Spleen (tissue), 11 donors: ENCODE measurements at regions not wholly inside any gene's neighbourhood (a gene's known extent, or its start where the extent isn't known, plus 50 kb on each side); places are given as distances from the start of the nearest gene placed in this dataset.

ENCODE experiments used
- DNase-seq: peaks from one replicate; pipeline ENCODE4 v3.0.0-alpha.2; 2020
- H3K27ac ChIP-seq, 8 donors: fragments of 200-600 bp; sonication (generic) in 7 of 8; 1 replicate in 4 of 8; 2 replicates in 4 of 8; pipeline versions ENCODE4 v1.5.0 to v1.8.0; 2016 to 2021; ENCODE audit warnings: inconsistent platforms in 4 of 8, mild to moderate bottlenecking in 4 of 8, moderate library complexity in 1 of 8
- H3K27me3 ChIP-seq, 7 donors: fragments of 200-600 bp; sonication (generic) in 6 of 7; replicated peaks in 1 of 7; 1 replicate in 4 of 7; 2 replicates in 3 of 7; pipeline versions ENCODE4 v1.5.0 to v1.8.0; 2016 to 2021; ENCODE audit warnings: inconsistent platforms in 3 of 7, mild to moderate bottlenecking in 1 of 7
- H3K36me3 ChIP-seq, 6 donors: fragments of 200-600 bp; sonication (generic) in 5 of 6; 1 replicate in 4 of 6; 2 replicates in 2 of 6; pipeline versions ENCODE4 v1.5.0 to v1.8.0; 2016 to 2021; ENCODE audit warnings: inconsistent platforms in 2 of 6
- H3K4me1 ChIP-seq, 6 donors: fragments of 200-600 bp; sonication (generic) in 5 of 6; 1 replicate in 3 of 6; 2 replicates in 3 of 6; pipeline versions ENCODE4 v1.5.0 to v1.8.0; 2016 to 2021; ENCODE audit warnings: inconsistent platforms in 3 of 6
- H3K4me3 ChIP-seq, 8 donors: fragments of 200-600 bp; sonication (generic) in 7 of 8; 1 replicate in 4 of 8; 2 replicates in 4 of 8; pipeline versions ENCODE4 v1.5.0 to v1.8.0; 2016 to 2021; ENCODE audit warnings: inconsistent platforms in 4 of 8, mild to moderate bottlenecking in 4 of 8, moderate library complexity in 2 of 8
- H3K9me3 ChIP-seq, 8 donors: fragments of 200-600 bp; sonication (generic) in 7 of 8; 1 replicate in 4 of 8; 2 replicates in 4 of 8; pipeline versions ENCODE4 v1.5.0 to v1.8.0; 2016 to 2021; ENCODE audit warnings: inconsistent platforms in 4 of 8
- POLR2A ChIP-seq, 3 donors: fragments of 450-650 bp; IDR thresholded peaks; one replicate each; pipeline ENCODE4 v1.5.1; 2017; ENCODE audit warnings: antibody characterized with exemption in 3 of 3, mild to moderate bottlenecking in 1 of 3
- POLR2AphosphoS5 ChIP-seq, 3 donors: sonication (generic); formaldehyde crosslinking; IDR thresholded peaks; one replicate each; pipeline ENCODE4 v1.5.1; 2017; ENCODE audit warnings: antibody characterized with exemption in 3 of 3
- WGBS, 5 donors: extraction: QIAGEN DNeasy Blood & Tissue Kit in 3 of 5; methylation state at CpG; one replicate each; pipeline versions ENCODE4 v1.1.5 to v1.1.7; 2013 to 2018; 5-methylcytosine and 5-hydroxymethylcytosine counted together
- intact Hi-C: fragments of 100-400 bp; cut with DNase I; formaldehyde crosslinking; loops from one replicate; pipeline ENCODE4 v1.15.0; 2023; ENCODE audit warnings: low total_unique reads
- TF ChIP-seq, protein P1 (sequence below), 11 experiments: fragments of 200-600 bp in 7 of 11; fragments of 450-650 bp in 4 of 11; sonication (generic) in 4 of 11; IDR thresholded peaks in 8 of 11; conservative IDR thresholded peaks in 3 of 11; 1 replicate in 7 of 11; 2 replicates in 4 of 11; pipeline versions ENCODE4 v1.4.0 to v1.8.0; 2016 to 2021; ENCODE audit warnings: antibody characterized with exemption in 11 of 11, inconsistent platforms in 4 of 11, mild to moderate bottlenecking in 1 of 11
- donor health status: healthy with polysubstance abuse.
- donor health status: DM: no; HTN: no; CAD: no; lungs with moderate emphysema.
- donor health status: DM: no; HTN: no; CAD: no.
- donor health status: Bipolar disorder and iron deficiency.
- donor health status: healthy.
- donor health status: DM: no; HTN: no; CAD: no.
- donor health status: DM: yes; HTN: yes; CAD: no.

DNA sequence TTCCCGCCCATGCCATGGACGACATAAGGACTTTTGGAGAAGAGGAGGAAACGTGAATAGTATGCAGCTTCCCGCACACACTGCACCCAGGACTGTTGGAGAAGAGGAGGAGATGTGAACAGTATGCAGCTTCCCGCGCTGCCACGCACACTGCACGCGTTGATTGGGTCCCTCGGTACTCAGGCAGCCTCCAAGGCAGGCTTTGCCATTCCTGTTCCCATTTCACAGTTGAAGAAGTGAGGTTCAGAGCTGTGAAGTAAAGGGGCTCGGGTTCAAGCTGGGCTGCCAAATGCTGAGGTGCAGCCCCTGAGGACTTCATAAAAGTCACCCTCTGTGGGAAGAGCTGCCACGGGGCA, 147.9 kb upstream of the FAM20C start:
- Histone ChIP-seq H3K9me3 (no peaks in the 10 kb centered on the region), H3K4me1 (peaks cover 0 to 11% (median 0%) of the 10 kb centered on the region in 6 donors), H3K27ac (no peak overlapping the region), H3K4me3 (no peak overlapping the region), H3K36me3 (no peaks in the 10 kb centered on the region), H3K27me3 (peaks cover 0 to 31% (median 7%) of the 10 kb centered on the region in 7 donors)
- WGBS, 5 donors: 74 to 86% (median 84%) methylated on average over 7 to 12 of the region's 12 CpGs
- DNase-seq: peak; percentile 35
- TF ChIP-seq POLR2AphosphoS5 (IDR thresholded peaks at IDR 0.05) (no peak), POLR2A (IDR thresholded peaks at IDR 0.05) (no peak)
- TF ChIP-seq, protein P1, sequence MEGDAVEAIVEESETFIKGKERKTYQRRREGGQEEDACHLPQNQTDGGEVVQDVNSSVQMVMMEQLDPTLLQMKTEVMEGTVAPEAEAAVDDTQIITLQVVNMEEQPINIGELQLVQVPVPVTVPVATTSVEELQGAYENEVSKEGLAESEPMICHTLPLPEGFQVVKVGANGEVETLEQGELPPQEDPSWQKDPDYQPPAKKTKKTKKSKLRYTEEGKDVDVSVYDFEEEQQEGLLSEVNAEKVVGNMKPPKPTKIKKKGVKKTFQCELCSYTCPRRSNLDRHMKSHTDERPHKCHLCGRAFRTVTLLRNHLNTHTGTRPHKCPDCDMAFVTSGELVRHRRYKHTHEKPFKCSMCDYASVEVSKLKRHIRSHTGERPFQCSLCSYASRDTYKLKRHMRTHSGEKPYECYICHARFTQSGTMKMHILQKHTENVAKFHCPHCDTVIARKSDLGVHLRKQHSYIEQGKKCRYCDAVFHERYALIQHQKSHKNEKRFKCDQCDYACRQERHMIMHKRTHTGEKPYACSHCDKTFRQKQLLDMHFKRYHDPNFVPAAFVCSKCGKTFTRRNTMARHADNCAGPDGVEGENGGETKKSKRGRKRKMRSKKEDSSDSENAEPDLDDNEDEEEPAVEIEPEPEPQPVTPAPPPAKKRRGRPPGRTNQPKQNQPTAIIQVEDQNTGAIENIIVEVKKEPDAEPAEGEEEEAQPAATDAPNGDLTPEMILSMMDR (IDR thresholded peaks at IDR 0.05 in 8 of 11, conservative IDR thresholded peaks at IDR 0.05 in 3 of 11): no peak
- intact Hi-C loops: no loop called here

DNA sequence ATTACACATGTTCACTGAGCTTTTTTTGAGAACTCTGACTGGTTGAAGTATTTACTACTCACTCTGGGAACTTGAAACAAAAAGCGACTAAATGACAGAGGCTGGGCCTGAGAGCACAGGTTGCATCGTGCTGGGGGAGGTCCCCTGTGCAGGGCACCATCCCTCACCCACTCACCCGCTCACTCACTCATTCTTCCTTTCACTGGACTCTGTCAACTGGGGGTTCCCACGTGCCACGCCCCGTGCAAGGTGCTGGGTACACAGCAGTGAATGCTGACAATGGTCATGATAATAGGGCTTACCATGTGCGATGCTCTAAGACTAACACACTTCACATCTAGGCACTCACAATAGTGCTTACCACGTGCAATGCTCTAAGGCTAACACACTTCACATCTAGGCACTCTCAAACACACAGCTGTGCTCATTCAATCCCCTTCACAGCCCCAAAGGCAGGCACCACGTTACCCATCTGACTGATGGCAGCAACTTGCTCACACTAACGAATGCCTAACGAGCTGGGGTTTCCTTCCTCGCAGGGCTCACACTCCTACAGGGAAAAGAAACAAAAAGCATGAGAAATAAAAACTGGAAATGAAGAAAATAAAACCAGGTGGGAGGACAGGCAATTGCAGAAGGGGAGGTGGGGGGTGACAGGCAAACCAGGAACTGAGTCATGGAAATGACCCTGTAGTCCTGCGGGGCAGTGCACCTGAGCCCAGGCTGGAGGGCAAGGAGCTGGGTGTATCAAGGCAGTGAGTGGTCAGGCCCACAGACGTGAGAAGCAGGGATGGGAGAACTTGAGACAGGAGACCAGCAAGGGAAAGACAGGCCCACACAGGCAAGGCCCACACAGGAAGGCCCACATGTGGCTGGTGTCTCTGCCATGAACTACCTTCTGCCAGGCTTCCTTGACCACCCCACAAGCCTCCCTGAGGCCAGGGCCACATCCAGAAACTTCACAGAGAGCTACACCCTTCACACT, 147.0 kb upstream of the FAM20C start:
- Histone ChIP-seq H3K4me1 (peaks cover 0 to 11% (median 0%) of the 10 kb centered on the region in 6 donors), H3K9me3 (no peaks in the 10 kb centered on the region), H3K27me3 (peaks cover 0 to 31% (median 7%) of the 10 kb centered on the region in 7 donors), H3K36me3 (no peaks in the 10 kb centered on the region), H3K4me3 (no peak overlapping the region), H3K27ac (no peak overlapping the region)
- intact Hi-C loops: no loop called here
- WGBS, 5 donors: 74 to 81% (median 78%) methylated on average over 14 of the region's 14 CpGs
- DNase-seq: peak; percentile 34
- TF ChIP-seq, protein P1 (IDR thresholded peaks at IDR 0.05 in 8 of 11, conservative IDR thresholded peaks at IDR 0.05 in 3 of 11): no peak
- TF ChIP-seq POLR2A (IDR thresholded peaks at IDR 0.05) (no peak), POLR2AphosphoS5 (IDR thresholded peaks at IDR 0.05) (no peak)

DNA sequence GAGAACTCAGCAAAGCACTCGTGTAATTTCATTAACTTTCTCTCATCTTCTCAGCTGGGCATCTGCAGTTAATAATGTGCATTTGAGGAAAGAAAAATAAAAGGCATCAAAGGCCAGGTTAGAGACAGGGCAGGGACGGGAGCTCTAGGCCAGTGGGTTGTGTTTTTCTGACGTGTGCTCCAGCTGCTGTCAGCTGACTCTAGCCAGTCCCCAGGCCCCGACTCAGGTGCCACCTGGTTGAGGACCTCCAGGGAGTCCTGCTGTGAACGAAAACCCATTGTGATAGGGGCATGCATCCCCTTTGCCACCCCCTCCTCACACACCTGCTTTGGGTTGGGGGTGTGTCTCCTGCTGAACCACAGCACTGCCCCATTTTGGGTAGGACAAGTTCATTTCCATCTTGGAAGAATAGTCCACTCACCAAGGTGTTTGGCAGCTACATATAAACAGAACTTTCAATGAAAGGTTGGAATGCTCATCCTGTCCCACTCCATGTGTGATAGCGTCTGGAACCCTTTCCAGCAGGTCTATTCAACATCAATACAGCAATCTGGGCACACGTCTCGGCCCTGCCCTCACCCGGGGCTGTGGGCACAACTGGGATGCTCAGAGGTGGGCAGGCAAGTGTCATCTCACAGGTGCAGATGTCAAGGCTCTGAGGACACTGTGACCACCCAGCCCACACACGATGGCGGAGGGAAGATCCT, 146.1 kb upstream of the FAM20C start:
- H3K4me1 ChIP-seq: peaks cover 0 to 7% (median 0%) of the 10 kb centered on the region in 6 donors
- H3K27me3 ChIP-seq: peaks cover 0 to 26% (median 7%) of the 10 kb centered on the region in 7 donors
- H3K9me3 ChIP-seq: no peaks in the 10 kb centered on the region
- no peak overlapping the region for H3K4me3 ChIP-seq
- 80 to 90% (median 85%) methylated on average over 10 to 11 of the region's 11 CpGs for WGBS, 5 donors
- intact Hi-C loops: no loop called here
- no peak overlapping the region for H3K27ac ChIP-seq
- no peaks in the 10 kb centered on the region for H3K36me3 ChIP-seq
- peak; percentile 52 for DNase-seq
- TF ChIP-seq, protein P1 (IDR thresholded peaks at IDR 0.05 in 8 of 11, conservative IDR thresholded peaks at IDR 0.05 in 3 of 11): no peak
- no peak for TF ChIP-seq POLR2AphosphoS5 (IDR thresholded peaks at IDR 0.05)

DNA sequence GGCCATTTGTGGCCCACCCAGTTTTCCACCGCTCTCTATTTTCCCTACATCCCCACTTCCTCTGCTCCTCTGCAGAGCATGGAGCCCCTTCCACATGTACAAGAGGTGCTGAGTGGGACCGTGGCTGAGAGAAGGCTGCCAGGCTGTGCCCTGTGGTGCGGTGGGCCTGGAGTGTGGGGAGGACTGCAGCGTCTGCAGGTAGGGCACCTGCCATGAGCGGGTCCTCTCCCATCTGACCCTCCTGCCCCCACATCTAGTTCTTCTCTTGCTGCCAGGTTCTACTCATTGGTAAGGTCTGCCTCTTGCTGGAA, 145.6 kb upstream of the FAM20C start:
- intact Hi-C loops: no loop called here
- Histone ChIP-seq H3K4me1 (peaks cover 0 to 2% (median 0%) of the 10 kb centered on the region in 6 donors), H3K4me3 (no peak overlapping the region), H3K27ac (no peak overlapping the region), H3K9me3 (no peaks in the 10 kb centered on the region), H3K36me3 (no peaks in the 10 kb centered on the region), H3K27me3 (peaks cover 0 to 24% (median 7%) of the 10 kb centered on the region in 7 donors)
- WGBS, 5 donors: 92 to 97% (median 93%) methylated on average over 2 to 5 of the region's 5 CpGs
- TF ChIP-seq, protein P1 (IDR thresholded peaks at IDR 0.05 in 8 of 11, conservative IDR thresholded peaks at IDR 0.05 in 3 of 11): no peak
- TF ChIP-seq POLR2A (IDR thresholded peaks at IDR 0.05) (no peak), POLR2AphosphoS5 (IDR thresholded peaks at IDR 0.05) (no peak)
- peak; percentile 62 for DNase-seq
